Caki2 (cell line): ENCODE measurements at regions not wholly inside any gene's neighbourhood (a gene's known extent, or its start where the extent isn't known, plus 50 kb on each side); places are given as distances from the start of the nearest gene placed in this dataset.
"Not testable (repeated sequence)": the region's sequence is repeated elsewhere in the genome, so short reads cannot be mapped to it uniquely, and the experiment has no call there.

Experiments
- DNase-seq: peaks from one replicate; pipeline ENCODE4 v3.0.0-alpha.2; 2015; ENCODE audit warnings: low read depth
- in situ Hi-C: cut with HindIII; loops from 2 replicates; pipeline ENCODE4 v1.10.0; 2016; ENCODE audit warnings: low sequenced_read_pairs, low pct_unique_long_range_greater_than_20kb, mixed read lengths

DNA sequence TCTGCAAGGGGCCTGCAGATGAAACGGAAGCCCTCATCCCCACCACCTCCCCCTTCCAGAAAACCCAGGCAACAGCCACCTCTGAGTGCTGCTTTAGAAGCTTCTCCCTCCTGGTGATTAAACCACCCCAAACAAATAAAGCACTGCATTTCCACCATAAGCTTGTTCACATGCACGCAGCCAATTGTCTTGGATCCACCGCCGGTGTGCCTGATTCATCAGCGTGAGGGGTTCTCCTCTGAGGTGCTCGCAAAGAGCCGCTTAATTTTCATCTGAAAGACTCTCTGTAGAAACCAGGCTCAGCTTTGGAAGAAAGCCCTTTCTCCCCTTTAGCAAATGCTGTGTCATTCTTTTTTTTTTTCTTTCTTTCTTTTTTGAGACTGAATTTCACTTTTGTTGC, 155.2 kb upstream of the EEF2KMT start:
- in situ Hi-C loops = no loop called here
- no peak for DNase-seq

DNA sequence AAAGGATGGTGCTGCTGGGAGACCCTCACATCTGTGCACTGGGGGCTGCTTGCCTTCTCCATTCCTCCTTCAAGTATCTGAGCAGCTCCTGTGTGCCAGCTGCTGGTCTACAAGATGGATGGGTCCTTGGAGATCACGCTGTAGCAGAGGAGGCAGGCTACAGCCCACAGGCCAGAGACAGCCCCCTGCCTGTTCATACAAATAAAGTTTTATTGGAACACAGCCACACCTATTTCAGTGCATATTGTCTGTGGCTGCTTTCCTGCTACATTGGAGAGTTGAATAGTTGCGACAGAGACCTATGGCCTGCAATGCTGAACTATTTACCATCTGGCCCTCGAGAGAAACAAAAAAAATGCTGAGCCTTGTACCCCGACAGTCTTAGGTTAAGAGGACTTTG, 149.8 kb upstream of the EEF2KMT start:
- in situ Hi-C loops, DNase-seq: not testable (repeated sequence)

DNA sequence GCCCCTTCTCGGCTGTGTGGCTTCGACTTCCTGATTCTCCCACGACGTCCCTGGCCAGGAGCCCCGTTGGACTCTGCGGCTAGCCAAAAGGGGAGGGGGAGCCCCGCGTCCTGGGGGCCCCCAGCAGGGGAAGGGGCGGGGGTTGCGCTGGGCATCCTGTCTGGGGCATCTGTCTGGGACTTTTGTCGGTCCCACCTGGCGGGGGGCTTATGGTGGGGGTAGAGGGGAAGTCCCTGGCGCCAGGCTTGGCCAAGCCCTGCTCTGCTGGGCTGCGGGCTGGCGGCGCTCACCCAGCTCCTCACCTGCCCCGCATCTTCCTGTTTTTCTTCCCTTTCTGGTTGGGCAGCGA, 142.7 kb upstream of the EEF2KMT start:
- DNase-seq, in situ Hi-C loops: not testable (repeated sequence)

DNA sequence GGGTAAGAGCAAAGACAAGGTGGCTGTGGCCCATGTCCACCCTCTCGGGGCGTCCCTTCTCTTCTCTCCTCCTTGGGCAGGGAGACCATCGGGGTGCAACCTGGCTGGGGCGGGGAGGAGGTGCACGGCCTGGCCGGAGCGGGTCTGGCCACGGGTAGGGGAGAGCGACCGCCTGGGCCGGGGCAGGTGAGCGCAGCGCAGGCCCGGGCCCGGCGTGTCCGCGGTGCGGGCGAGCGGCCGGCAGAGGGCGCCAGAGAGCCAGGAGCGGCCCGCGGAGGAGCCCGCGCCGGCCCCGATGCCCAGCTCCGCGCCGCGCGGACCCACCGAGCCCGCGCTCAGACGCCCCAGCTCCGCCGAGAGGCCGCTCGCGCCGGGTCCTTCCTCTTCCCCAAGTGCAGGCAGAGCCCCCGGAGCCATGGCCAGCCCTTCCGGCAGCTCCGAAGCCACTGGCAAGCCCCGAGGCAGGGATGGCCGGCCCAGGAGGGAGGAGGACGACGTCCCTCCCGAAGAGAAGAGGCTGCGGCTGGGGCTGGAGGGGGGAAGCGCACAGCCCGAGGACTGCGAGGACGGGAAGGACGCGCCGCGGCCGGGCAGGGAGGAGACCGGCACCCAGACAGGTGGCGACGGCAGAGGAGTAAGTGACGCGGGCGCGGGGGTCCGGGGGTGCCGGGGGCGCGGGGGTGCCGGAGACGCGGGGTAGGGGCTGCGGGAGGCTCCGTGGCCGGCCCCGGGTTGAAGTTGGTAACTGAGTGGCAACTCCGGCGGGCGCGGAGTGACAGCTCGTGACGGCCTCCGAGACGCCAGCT, 142.1 kb upstream of the EEF2KMT start:
- in situ Hi-C loops = not testable (repeated sequence)
- DNase-seq = peak; percentile 35

DNA sequence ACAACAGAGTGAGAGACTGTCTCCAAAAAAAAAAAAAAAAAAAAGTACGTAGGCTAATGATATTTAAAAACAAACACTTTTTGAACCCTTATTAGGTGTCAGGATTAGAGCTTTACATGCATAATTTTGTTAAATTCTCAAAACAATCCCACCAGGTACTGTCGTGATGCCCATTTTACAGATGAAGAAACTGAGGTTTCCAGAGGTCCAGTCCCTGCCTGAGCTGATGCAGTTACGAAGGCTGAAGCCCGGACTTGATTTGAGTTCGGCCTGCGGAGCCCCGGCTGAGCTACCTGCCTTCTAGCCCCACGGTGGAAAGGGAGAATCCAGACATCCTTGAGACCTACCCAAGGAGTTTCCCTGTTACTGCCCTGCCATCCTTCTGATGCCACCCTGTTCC, 137.5 kb upstream of the EEF2KMT start:
- in situ Hi-C loops = no loop called here
- DNase-seq = no peak

DNA sequence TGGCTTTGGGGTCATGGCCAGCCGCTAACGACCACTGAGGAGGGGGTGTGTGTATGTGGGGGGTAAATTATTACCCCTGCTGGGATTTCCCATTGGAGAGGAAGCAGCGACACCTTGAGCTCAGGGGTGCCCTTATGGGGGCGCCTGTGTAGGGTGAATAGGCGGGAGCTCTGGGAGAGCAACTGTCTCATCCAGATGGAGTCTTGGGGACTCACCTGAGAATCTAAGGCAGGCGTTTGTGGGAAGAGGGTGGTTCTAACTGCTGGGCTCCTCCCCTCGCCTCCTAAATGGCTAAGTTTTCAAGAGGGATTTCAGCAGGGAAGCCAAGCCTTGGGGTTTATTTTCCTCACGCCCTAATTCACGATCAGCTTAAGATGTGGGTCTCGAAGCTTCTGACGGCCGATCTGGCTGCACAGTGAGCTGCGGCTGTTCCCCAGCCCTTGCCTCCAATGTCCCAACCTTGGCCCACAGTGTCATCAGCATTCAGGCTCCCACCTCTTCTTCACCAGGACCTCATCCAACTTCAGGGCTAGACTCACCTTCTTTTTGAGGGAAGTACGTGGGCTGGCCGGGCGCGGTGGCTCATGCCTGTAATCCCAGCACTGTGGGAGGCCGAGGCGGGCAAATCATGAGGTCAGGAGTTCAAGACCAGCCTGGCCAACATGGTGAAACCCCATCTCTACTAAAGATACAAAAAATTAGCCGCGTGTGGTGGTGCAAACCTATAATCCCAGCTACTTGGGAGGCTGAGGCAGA, 136.9 kb upstream of the EEF2KMT start:
- in situ Hi-C loops = no loop called here
- DNase-seq = no peak

DNA sequence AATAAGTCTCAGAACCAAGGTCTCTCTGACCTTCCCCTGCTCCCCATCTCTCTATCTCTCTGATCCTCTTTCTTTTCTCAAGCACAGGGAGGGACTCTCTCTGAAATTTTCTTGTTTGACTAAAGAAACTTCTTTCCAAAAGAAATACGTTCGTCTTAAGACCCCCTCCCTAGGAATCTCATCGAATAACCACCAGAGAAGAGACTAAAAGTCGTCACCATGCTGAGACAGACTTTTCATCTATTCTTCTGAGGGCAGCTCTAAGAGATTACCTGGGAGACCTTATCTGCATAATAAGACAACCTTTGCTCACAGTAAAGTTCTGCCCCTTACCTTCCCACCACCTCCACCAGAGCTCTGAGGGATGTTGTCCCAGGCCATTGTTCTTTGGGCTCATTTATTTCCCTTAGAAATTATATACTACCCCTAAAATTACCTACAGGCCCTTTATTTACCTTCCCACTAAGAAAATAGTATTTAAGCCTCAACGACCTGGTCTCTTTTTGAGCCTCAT, 133.7 kb upstream of the EEF2KMT start:
- in situ Hi-C loops = no loop called here
- DNase-seq = no peak

DNA sequence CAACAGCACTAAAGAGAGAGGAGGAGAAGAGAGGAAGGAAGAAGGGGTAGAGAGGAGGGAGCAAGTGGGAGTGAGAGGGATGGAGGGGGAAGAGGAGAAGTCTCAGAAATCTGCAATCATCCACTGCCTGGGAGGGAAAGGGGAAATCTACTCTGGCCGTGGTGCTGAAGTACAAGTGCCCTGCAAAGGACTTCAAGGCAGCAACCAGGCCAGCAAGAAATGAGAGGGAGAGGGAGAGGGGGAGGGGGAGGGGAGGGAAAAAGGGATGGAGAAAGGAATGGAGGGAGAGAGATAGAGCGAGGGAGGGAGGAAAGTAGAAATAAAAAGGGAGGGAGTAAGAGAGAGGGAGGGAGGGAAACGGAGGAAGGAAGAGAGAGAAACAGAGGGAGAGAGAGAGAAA, 130.8 kb upstream of the EEF2KMT start:
- in situ Hi-C loops = no loop called here
- no peak for DNase-seq

DNA sequence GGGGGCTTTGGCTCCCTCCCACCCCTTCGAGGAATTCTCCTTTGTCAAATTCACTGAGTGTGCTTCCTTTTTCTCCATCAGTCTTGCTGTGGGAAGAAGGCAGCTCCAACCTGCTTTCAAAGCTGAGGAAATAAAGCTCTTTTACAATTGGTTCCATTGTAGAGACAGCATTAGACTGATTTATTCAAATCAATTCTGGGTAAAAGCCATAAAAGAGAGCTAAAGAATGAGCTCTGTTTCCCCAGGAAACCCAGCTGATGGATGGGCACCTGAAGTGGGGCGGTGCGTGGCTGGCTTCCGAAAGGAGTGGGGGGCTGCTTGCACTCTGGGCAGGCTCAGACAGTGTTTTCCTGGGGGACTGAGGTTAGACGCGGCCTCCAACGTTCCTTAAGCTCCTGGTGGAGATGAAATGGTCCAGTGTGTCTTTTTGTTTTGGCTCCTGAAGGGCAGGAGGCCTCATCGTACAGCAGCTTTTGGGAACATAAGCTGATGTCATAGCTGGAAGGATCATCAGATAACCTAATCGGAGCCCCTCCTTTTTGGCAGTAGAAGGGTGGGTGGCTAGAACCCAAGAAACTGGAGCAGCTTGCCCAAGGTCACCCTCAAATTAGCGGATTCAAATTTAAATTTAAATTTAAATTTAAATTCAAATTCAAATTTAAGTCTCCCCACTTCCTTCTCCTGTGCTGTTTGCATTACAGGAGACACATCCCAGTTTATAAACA, 128.5 kb upstream of the EEF2KMT start:
- in situ Hi-C loops = no loop called here
- no peak for DNase-seq

DNA sequence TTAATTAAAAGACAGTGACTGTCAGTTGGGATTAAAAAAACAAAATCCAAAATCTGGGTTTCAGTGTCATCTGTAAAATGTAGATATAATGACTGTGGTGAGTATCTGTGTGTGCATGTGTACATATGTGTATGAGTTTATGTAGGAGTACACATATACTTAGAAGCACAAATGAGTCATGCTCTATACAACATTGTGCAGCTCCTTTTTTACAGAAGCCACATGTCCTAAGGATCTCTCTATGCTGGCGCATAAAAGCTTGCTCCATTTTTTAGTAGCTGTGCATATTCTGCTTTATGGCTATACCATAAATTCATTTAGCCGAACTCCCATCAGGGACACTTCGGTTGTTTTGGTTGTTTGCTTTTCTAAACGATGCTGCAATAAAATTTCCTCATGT, 125.2 kb upstream of the EEF2KMT start:
- no peak for DNase-seq
- in situ Hi-C loops = no loop called here

DNA sequence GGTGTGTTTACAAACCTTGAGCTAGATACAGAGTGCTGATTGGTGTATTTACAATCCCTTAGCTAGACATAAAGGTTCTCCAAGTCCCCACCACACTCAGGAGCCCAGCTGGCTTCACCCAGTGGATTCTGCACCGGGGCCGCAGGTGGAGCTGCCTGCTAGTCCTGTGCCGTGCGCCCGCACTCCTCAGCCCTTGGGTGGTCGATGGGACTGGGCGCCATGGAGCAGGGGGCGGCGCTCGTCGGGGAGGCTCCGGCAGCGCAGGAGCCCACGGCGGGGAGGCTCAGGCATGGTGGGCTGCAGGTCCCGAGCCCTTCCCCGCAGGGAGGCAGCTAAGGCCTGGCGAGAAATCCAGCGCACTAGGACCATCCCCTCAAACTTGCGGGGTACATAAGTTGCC, 124.2 kb upstream of the EEF2KMT start:
- in situ Hi-C loops, DNase-seq: not testable (repeated sequence)

DNA sequence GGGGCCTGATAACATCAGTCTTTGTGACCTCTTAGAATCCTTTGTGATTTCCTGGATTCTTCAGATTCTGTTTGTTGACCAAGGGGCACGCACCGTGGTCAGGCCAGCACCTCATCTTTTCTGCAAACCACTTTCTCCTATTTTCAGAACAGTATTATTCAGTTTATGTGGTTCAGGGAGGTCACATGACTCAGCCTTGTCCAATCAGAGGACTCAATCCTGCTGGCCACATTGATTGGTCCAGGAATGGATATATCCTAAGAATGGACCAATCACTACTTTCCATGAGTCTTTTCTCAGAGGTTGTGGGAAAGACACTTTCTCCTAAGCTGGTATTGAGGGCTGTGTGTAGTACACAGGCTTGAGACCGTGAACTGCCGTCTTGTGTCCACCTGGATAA, 123.1 kb upstream of the EEF2KMT start:
- in situ Hi-C loops = no loop called here
- no peak for DNase-seq

DNA sequence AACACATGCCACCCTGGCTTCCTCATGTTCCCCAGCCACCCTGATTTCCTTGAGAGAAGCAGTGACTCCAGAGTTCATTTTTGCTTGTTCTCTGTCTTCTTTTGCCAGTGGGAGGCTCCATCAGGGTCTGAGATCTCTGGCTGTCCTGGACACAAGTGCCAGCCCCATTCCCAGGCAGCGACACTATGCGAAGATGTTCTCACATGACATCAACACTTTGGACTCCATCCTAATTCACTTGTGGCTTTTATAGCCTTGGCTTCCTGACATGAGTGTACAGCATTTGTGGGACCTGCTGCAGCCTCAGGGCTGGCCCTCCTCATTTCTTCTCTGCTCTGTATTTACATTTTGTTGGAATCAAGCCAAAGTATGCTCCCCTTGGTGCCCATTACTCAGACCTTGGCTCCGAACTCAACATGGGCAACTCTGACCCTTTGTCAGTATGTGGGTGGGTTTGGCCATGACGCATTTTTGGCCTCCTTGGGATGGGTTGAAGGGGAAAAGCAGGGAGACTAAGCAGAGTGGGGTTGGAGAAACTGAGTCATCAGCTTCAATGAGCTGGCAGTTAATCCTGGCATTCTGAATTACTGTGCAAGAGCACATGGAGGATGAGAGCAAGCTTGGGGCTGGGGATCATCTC, 119.0 kb upstream of the EEF2KMT start:
- DNase-seq = no peak
- in situ Hi-C loops = no loop called here

DNA sequence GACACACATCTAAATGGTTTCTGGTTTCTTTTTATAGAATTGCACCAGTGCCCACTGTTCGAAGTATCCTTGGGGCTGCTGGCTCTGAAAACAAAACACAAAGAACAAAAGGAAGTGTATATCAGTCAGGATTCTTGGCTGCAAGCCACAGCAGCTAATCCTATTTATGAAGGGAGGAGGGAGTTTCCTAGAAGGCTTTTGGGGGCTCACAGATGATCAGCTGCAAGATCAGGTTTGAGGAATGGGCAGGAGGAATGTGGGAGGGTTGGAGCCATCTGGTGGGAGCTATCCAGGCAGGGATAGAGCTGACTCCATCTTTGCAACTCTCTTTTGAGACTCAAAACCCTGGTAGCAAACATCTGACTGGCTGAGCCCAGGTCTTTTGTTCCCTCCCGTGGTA, 118.3 kb upstream of the EEF2KMT start:
- in situ Hi-C loops = no loop called here
- no peak for DNase-seq

DNA sequence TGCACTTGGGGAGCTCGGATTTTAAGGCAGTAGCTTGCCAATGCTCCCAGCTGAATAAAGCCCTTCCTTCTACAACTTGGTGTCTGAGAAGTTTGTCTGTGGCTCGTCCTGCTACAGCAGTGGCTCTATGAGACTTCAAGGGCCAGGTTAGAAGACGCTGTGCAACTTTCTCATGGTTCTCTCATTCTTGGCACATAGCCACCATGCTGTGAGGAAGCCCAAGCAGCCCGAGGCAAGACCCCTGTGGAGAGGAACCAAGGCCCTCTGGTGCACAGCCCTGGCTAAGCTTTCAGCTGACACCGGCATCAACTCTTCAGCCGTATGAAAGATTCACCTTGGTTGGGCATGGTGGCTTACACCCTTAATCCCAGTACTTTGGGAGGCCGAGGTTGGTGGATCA, 116.9 kb upstream of the EEF2KMT start:
- in situ Hi-C loops = no loop called here
- no peak for DNase-seq

DNA sequence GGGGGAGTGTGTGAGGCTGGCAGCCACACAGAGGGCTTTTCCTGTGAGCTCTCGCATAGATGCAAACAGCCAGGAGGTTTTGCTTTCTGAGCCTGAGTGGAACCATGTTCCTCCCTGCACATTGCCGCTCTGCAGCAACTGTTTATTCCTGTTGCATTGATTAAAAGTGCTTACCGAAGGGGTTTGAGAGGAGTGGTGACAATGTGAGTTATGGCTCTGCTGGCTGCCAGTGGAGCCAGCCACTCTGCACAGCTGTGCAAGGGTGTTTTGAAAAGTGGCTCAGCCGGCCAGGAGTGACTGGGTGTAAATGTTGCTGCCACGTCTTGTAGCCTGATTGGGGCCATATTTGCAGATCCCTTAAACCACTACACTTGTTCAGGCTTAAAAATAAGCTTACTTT, 114.9 kb upstream of the EEF2KMT start:
- DNase-seq = not testable (repeated sequence)

DNA sequence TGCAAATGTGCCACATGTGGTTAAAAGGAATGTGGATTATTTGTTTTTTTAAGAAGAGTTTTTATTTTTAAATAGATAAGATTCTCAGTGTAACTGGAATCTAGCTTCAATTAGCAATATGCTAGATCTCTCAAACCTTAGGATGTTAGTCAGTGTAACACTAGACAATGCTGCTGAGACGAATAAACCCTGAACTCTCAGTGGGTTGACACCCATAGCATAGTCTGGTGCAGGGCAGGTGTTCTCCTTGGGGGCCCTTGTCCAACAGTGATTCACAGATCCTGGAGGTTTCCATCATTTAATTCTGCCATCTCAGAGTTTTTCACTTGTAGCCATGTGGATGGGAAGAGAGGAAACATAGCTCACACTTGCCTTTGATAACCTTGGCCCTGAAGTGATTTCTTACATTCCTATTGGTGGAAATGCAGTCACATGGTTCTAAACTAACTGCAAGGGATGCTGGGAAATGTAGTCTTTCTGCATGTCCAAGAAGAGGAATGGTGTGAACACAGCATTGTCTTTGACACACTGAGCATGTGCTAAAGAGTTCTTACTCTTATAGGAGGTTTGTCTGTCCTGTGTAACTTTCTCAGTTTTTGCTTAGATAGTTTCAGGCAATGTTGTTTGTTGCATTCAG, 110.4 kb upstream of the EEF2KMT start:
- in situ Hi-C loops = not testable (repeated sequence)
- peak; percentile 52 for DNase-seq

More for the DNA sequence above, 114.9 kb upstream of the EEF2KMT start:
- in situ Hi-C loops = not testable (repeated sequence)

DNA sequence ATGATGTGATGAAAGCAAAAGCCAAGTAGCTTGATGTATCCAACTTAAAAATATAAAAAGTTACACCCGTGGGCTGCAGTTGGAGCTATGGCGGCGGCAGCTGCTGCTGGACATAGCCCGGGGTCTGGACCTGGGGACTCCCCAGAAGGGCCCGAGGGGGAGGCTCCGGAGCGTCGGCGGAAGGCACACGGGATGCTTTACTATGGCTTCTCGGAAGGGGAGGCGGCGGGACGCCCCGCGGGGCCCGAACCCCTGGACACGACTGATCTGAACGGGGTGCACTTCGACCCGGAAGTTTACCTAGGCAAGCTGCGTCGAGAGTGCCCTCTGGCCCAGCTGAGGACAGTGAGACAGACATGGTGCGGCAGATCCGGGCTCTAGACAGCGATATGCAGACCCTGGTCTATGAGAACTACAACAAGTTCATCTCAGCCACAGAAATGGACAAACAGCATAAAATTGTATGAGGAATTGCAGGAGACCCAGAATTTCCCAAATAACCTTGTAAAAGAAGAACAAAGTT, 109.5 kb upstream of the EEF2KMT start:
- in situ Hi-C loops = no loop called here
- no peak for DNase-seq
